PC-9 (cell line): ENCODE measurements at regions not wholly inside any gene's neighbourhood (a gene's known extent, or its start where the extent isn't known, plus 50 kb on each side); places are given as distances from the start of the nearest gene placed in this dataset.

Experiments used
- CTCF ChIP-seq: fragments of 200-600 bp; sonication (generic); conservative IDR thresholded peaks from 2 replicates; pipeline ENCODE4 v1.6.1; 2017; ENCODE audit warnings: mixed run types, antibody characterized with exemption, mild to moderate bottlenecking, moderate library complexity
- EZH2 ChIP-seq: fragments of 200-600 bp; sonication (generic); IDR thresholded peaks from 2 replicates; pipeline ENCODE4 v1.8.0; 2017; ENCODE audit warnings: antibody characterized with exemption, low read depth

DNA sequence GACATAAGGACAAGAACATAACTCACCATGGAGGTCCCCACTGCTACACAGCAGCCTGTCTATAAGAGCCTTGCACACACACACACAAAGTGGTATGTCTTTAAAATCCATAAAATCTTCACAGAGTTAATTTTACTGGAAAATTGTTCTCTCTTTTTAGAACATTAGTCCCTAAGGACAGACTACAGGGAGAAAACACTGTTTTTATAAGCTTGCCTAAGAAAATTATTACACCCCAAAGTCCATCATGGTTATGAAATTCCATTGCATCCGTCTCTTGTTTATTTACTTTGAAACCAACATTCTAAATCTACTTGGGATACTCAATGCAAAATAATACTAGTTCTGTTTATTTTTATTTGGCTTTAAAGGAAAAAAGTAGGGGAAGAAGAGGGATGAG, 197.4 kb downstream of the SETD4 start:
- TF ChIP-seq CTCF (no peak), EZH2 (no peak)
